ENCODE measurements at regions not wholly inside any gene's neighbourhood (a gene's known extent, or its start where the extent isn't known, plus 50 kb on each side); places are given as distances from the start of the nearest gene placed in this dataset.

DNA sequence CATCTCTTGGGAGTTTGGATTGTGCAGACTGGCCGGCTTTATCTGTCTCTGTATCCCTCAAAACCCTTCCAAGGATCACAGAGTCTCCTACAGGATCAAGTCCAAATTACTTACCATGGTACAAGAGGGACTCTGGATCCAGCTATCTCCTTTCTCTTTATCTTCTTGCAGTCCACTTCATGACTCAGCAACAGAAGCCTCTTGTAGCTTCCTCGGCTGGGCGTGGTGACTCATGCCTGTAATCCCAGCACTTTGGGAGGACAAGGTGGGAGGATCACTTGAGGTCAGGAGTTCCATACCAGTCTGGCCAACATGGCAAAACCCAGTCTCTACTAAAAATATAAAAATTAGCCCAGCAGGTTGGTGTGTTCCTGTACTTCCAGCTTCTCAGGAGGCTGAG, 189.7 kb downstream of the BCAT1 start:
- no peak for DNase-seq

DNA sequence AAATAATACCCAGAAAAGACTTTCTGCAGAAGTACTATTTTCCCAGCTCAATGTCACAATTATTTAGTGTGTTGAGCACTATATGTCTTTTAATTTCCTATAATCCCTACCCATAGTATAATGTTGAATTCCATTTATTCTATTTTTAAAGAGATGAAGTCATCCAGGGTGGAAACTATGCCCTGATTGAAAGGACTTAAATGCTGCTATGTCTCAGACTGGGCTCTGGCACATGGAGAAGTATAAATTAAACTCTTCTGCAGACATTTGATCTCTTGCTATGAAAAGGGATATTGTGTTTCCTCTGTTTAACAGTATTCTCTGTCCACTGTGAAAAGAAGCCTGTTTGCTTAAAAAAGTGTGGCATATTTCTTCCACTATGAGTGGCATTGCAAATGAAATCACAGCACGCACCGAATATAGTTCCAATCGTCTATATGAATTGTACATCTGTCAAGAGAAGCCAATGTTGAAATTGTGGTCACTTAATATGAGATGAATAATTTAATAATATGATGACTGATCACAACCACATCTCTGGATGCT, 192.3 kb downstream of the BCAT1 start:
- no peak for DNase-seq

- no peak for DNase-seq
These were observed 193.9 kb downstream of the BCAT1 start for GRCh38 chr12:24754690-24755638.

GRCh38 chr12:24752763-24753462, 196.0 kb downstream of the BCAT1 start:
- DNase-seq: no peak

GRCh38 chr12:24751181-24751580, 197.7 kb downstream of the BCAT1 start:
- no peak for DNase-seq

DNA sequence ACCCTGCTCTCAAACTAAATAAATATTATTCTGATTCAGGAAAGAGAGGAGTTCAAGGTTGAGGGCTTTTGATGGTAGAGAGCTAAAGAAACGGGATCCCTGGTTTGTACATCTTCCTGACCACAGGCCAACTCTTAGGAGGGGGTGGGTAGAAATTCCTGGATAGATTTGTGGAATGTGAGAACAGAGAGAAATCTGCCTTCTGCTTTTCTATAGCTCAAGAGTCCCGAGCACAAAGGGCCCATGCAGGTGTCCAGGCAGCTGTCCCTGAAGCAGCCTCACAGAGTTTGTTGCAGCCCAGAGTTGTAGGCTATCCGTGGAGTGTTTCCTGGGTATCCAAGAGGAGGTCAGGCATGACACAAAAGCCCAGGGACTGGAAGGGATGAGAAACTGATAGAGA, 198.6 kb downstream of the BCAT1 start:
- no peak for DNase-seq

DNA sequence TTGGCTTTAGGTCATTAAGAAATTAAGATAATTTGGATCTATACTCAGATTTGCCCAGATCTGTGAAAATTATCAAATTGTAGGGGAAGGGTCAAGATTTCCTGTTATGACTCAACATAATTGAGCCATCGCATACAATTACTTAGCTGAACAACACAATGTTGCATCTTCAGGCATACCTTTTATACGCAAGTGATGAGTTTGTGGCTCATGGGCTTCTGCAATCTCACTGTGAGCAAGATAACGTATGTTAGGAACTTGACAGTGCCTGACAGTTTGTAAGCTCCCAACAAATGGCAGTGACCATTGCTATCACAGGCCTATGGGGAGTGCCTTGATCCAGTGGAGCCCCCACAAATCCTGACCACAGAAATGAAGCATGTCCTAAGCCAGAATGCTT, 199.7 kb downstream of the BCAT1 start:
- DNase-seq: no peak

DNA sequence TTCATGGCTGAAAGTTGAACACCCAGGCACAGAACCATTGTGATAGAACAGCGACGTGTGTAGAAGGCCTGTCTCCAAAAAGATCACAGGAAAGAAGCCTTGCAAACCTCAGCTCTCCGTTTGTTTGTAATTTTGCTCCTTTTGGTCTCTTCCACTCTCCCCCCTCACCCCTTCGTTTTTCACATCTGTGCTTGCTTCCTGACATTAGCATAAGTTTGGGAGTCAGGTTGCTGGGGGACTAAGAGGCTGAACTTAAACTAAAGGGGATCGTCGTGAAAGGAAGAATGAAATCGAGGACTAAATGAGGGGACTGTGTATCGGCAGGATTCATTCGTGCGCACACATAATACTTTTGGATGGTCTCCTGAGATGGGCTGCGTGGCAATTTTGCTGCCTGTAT, 200.6 kb downstream of the BCAT1 start:
- DNase-seq: no peak

DNA sequence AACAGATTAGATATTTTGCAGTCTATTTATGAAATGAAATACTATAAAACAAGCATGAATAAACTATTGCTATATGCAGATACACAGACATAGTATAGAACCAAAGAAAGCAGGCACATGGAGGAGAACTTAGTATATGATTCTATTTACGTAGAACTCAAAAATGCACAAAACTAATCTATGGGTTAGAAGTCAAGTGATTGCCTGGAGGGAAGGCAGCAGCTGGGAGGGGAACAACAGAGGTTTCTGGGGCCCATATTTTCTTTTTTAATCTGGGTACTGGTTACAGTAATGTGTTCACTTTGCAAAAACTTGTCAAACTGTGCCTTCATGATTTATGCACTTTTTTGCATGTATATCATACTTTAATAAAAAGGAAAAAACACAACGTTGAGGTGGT, 202.0 kb downstream of the BCAT1 start:
- DNase-seq: no peak

DNA sequence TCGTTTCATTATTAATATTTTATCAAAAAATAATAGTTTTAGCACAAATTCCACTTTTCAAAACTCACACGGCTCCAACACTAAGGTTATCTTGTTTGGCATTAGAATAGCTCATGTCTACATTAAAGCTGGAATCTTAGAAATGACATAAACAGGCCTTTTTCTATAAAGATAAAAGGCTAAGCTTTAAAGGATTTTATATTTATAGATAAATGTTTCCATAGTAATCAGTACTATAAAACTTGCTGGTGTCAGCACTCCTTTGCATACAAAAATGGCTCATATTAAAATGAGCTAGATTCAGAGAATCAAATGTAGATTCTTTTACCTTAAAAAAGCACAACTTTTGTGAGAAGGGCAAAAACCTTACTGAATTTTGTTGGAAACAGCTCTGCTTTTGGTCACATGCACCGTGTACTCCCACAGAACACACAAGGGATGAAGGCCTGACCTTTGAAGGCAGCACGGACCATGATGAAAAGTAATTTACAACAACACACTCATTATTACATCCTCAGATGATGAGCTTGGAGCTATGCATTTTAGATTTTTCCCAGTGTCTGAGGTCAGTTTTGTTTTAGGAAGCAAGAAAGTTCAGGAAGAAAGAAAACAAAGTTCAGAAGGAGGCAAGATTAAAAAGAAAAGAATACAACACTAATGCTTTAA, 202.8 kb downstream of the BCAT1 start:
- DNase-seq: no peak

DNA sequence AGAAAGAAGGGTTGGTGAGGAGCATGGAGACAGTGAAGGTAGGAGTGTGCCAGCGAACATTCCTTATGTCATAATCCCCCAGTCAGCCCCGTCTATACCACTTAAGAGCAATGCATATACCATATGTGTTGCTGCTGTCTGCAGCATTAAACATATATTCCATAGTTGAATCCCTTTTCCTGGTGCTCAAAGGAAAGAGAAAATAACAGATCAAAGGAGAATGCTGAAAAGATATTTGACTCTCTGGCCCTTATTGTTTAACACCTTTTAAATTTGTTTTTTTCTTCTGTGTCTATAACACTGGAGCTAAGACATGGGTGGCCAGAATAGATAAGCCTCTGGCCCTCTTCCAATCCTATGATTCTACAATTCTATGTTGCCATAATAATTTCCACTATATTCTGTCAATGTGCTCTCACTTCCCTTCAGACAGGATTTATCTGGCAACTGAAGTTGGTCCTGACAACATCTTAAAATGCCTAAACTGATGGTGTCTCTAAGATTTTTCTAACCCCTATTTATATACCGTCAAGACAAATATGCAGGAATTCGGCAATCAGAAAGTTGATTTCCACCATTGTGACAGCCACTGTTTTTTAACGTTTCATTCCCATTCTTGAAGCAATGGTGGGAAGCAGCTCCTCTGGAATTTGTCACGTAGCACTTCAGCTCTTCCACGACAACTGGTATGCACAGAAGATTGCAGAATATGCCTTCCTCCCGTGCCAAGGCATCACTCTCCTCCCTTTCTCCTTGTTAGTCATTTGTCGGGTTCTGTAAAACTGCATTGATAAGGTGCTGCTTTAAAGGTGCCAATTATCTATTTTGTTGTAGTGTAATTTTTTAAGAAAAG, 204.7 kb downstream of the BCAT1 start:
- no peak for DNase-seq

- DNase-seq: no peak
These were observed 206.5 kb downstream of the BCAT1 start for GRCh38 chr12:24742378-24742777.

- DNase-seq: no peak
These were observed 207.7 kb downstream of the BCAT1 start for GRCh38 chr12:24741216-24741615.

- DNase-seq: no peak
These were observed 209.7 kb downstream of the BCAT1 start for GRCh38 chr12:24739106-24739779.

DNA sequence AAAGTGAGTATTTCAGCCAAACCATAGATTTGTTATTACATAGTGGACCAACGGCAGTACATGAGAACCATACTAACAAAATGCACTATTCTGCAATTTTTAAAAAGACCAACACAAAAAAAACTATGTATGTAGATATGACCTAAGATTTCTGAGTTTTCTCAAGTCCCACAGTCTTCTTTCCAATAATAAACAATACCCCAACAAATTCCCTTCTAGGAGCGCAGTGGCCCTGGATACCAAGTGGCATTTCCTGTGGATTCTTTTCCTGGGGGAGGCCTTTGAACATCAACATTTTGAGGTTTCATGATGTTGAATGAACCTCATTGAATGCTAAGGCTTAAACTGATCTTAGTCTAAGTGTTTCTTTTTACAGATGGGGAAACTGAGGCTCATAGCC, 210.5 kb downstream of the BCAT1 start:
- no peak for DNase-seq

GRCh38 chr12:24731596-24731995, 217.3 kb downstream of the BCAT1 start:
- no peak for DNase-seq

DNA sequence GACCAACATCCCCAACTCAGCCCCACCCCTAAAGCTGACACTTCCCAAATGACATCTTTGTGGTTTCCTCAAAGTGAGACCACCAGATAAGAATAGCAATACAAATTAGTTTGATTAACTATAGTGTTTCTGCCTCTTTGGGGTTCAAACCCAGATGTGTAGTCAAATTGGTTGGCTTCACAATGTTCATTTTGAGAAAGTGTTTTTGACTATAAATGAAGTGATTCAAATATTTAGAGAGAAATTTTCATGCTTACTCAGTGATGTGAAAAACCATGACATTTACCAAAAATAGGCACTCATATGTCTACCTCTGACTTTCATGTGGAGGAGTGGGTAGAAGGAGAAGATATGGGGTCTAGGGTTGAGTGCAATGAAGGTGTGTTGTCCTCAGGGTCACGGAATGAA, 218.4 kb downstream of the BCAT1 start:
- no peak for DNase-seq

- no peak for DNase-seq
These were observed 220.1 kb downstream of the BCAT1 start for GRCh38 chr12:24728826-24729225.

- no peak for DNase-seq
These were observed 220.5 kb downstream of the BCAT1 start for GRCh38 chr12:24728366-24728765.

DNA sequence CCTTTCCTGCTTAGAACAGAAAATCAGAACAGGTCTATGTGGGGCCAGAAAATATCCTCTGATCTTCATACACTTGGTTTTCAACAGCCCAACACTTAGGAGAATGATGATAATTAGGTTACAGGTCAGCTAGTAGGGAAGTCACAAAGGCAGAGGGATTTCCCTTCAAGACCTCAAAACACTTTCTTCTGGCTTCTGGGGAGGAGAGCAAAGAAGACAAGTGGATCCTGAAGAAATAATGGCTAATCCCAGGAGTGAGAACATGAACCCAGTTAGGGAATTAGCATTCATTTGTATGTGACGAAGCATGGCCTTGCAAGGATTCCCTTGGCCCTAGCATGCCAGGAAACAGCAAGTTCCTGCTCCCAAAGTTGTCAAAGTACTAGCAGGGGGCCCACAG, 223.3 kb downstream of the BCAT1 start:
- no peak for DNase-seq

- DNase-seq: no peak
These were observed 224.1 kb downstream of the BCAT1 start for GRCh38 chr12:24724814-24725213.

DNA sequence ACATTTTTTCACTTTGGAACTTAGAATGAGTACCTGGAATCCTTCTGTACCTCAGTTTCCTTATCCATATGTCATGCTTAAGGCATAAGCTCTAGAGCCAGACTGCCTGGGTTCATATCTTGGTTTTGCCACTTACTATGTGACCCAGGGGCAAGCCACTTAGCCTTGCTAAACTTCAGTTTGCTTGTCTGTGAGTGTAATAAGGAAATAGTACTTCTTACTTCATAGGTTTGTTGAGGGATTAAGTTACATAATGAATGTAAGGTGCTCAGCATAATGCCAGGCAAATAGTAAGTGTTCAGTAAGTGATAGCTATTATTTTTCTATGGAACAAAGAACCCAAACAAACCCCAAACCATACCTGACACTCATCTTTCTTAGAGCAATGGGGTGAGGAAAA, 225.1 kb downstream of the BCAT1 start:
- DNase-seq: no peak

Data from activated CD8-positive, alpha-beta memory T cell treated with anti-CD3 and anti-CD28 coated beads, Interleukin-2, amount 50 U/mL, for 4 hours (primary cell).